K562 (cell line): ENCODE measurements at regions not wholly inside any gene's neighbourhood (a gene's known extent, or its start where the extent isn't known, plus 50 kb on each side); places are given as distances from the start of the nearest gene placed in this dataset.

Experiments
- ATAC-seq: fragments of 200-7000 bp; cut with Tn5 transposase; 3 replicates; pipeline ENCODE4 v1.9.1; 2020; ENCODE audit warnings: moderate library complexity
- BruUV-seq: library from RNA; stranded (reverse); fragments of 400-500 nt; replicated peaks from 2 replicates; lab custom pipeline; 2021; lab: Mats Ljungman, UMichigan
- CTCF ChIA-PET: fragments of 300-600 bp; formaldehyde crosslinking; extraction: SDS; loops from one replicate; lab custom pipeline; 2021; ENCODE audit warnings: low intra/inter-chr PET ratio; lab: Yijun Ruan, JAX
- POLR2A ChIA-PET: fragments of 300-600, 350-650 bp; sonication (Branson Sonifier 250); formaldehyde crosslinking; extraction: SDS; loops from one replicate; lab custom pipeline; 2021; ENCODE audit warnings: antibody characterized with exemption, inconsistent platforms; lab: Yijun Ruan, JAX
- DNase-seq, 4 experiments: peaks; one replicate each; pipeline versions ENCODE4 v3.0.0 to v3.0.0-alpha.2; 2011 to 2018; ENCODE audit warnings: low spot score in 3 of 4, mixed read lengths in 3 of 4; ENCODE audit errors: extremely low read depth in 1 of 4
- FAIRE-seq: peaks from 2 replicates; lab custom pipeline; 2011; peaks lifted over from hg19 to GRCh38; lab: Jason Lieb, UNC
- H2AFZ ChIP-seq: 2 replicates; pipeline ENCODE4 v1.6.0; 2011; ENCODE audit warnings: low read depth, low read length, control low read depth, inconsistent platforms
- H3K27ac ChIP-seq: fragments of 200-600 bp; 3 replicates; pipeline ENCODE4 v1.8.0; 2011; ENCODE audit warnings: low read depth, mild to moderate bottlenecking, control low read depth, inconsistent platforms, low read length, moderate library complexity, mixed read lengths; ENCODE audit errors: extremely low read depth
- H3K27me3 ChIP-seq, 2 experiments: fragments of 300-600 bp in 1 of 2; 2 replicates in 1 of 2; 3 replicates in 1 of 2; pipeline versions ENCODE4 v1.6.0 to v1.8.0; 2011; ENCODE audit warnings: inconsistent platforms in 2 of 2, low read length in 2 of 2, mild to moderate bottlenecking in 1 of 2, mixed read lengths in 1 of 2, moderate library complexity in 1 of 2; ENCODE audit not compliant: control insufficient read depth in 2 of 2, insufficient read depth in 2 of 2
- H3K36me3 ChIP-seq: fragments of 300-600 bp; 3 replicates; pipeline ENCODE4 v1.8.0; 2011; ENCODE audit warnings: mild to moderate bottlenecking, low read length, inconsistent platforms; ENCODE audit not compliant: control insufficient read depth, insufficient read depth
- H3K4me1 ChIP-seq, 2 experiments: fragments of 200-600 bp in 1 of 2; replicated peaks in 1 of 2; 2 replicates in 1 of 2; 3 replicates in 1 of 2; pipeline versions ENCODE4 v1.5.1 to v1.8.0; 2011; ENCODE audit warnings: inconsistent platforms in 2 of 2, low read length in 2 of 2, mild to moderate bottlenecking in 1 of 2, mixed read lengths in 1 of 2, moderate library complexity in 1 of 2; ENCODE audit not compliant: control insufficient read depth in 2 of 2, insufficient read depth in 2 of 2
- H3K4me2 ChIP-seq: 2 replicates; pipeline ENCODE4 v1.6.1; 2011; ENCODE audit warnings: low read length, control low read depth, inconsistent platforms, mixed read lengths; ENCODE audit not compliant: insufficient read depth
- H3K4me3 ChIP-seq: fragments of 200-600 bp; sonication (generic), shearing (Covaris generic); 2 replicates; pipeline ENCODE4 v1.5.1; 2016; ENCODE audit warnings: control low read depth, inconsistent platforms
- H3K79me2 ChIP-seq: fragments of 200-600 bp; 3 replicates; pipeline ENCODE4 v1.8.0; 2011; ENCODE audit warnings: low read length, inconsistent platforms; ENCODE audit not compliant: control insufficient read depth, insufficient read depth
- H3K9ac ChIP-seq, 2 experiments: 2 replicates each; pipeline versions ENCODE4 v1.6.0 to v1.6.1; 2011; ENCODE audit warnings: low read depth in 2 of 2, low read length in 2 of 2, control low read depth in 1 of 2, inconsistent platforms in 1 of 2, mild to moderate bottlenecking in 1 of 2, mixed read lengths in 1 of 2; ENCODE audit not compliant: insufficient read depth in 1 of 2
- H3K9me1 ChIP-seq: one replicate; pipeline ENCODE4 v1.6.0; 2011; ENCODE audit warnings: inconsistent platforms, mild to moderate bottlenecking, low read length, moderate library complexity; ENCODE audit not compliant: control insufficient read depth, insufficient read depth
- H3K9me3 ChIP-seq: replicated peaks from 2 replicates; pipeline ENCODE4 v1.5.1; 2011; ENCODE audit warnings: low read depth, low read length, inconsistent platforms; ENCODE audit not compliant: control insufficient read depth, insufficient read depth
- H4K20me1 ChIP-seq: replicated peaks from 2 replicates; pipeline ENCODE4 v1.6.1; 2011; ENCODE audit warnings: low read length, inconsistent platforms, mixed read lengths; ENCODE audit not compliant: control insufficient read depth, insufficient read depth
- GTF3C2 ChIP-seq: IDR thresholded peaks from 3 replicates; pipeline ENCODE4 v1.6.1; 2011; ENCODE audit warnings: borderline replicate concordance, mild to moderate bottlenecking, moderate library complexity; ENCODE audit not compliant: insufficient read length; ENCODE audit errors: extremely low read depth
- MAFF ChIP-seq: IDR thresholded peaks from 2 replicates; pipeline ENCODE4 v1.6.1; 2012; ENCODE audit warnings: low read length, improper control_type of control experiment
- MAFG ChIP-seq: fragments of 450-650 bp; conservative IDR thresholded peaks from 2 replicates; pipeline ENCODE4 v1.6.1; 2016; ENCODE audit warnings: missing genetic modification characterization, missing compliant biosample characterization
- MAFK ChIP-seq: IDR thresholded peaks from 2 replicates; pipeline ENCODE4 v1.6.1; 2011; ENCODE audit warnings: low read length, improper control_type of control experiment
- RNF219 ChIP-seq: fragments of 250-450 bp; sonication (Bioruptor Pico); IDR thresholded peaks from 2 replicates; pipeline ENCODE4 v1.5.0; 2022; ENCODE audit warnings: mild to moderate bottlenecking
- ZNF316 ChIP-seq: fragments of 450-650 bp; IDR thresholded peaks from 2 replicates; pipeline ENCODE4 v1.6.1; 2016
- ZNF77 ChIP-seq: fragments of 250-450 bp; sonication (Bioruptor Pico); IDR thresholded peaks from 2 replicates; pipeline ENCODE4 v1.5.0; 2020
- WGBS: fragments of 100-300 bp; shearing (Covaris generic); methylation state at CpG from one replicate; pipeline ENCODE4 v1.1.6; 2016; ENCODE audit warnings: low coverage, mixed read lengths; ENCODE audit not compliant: insufficient coverage; ENCODE audit errors: missing lambda C conversion rate; 5-methylcytosine and 5-hydroxymethylcytosine counted together
- in situ Hi-C: fragments of 300-500 bp; cut with MboI; formaldehyde crosslinking; loops from 4 replicates; pipeline ENCODE4 v1.15.0; 2018; ENCODE audit warnings: inconsistent platforms, mixed read lengths
- intact Hi-C: fragments of 100-400 bp; cut with micrococcal nuclease; formaldehyde crosslinking; loops from 2 replicates; pipeline ENCODE4 v1.14.2; 2022

GRCh38 chr1:60374537-60374936, 301.0 kb upstream of the C1orf87 start:
- Histone ChIP-seq H2AFZ (no peak overlapping the region), H3K36me3 (no peaks in the 10 kb centered on the region), H3K79me2 (no peaks in the 10 kb centered on the region), H3K9me1 (no peaks in the 10 kb centered on the region), H3K4me1 (no peaks in the 10 kb centered on the region), H3K9me3 (no peaks in the 10 kb centered on the region), H3K4me3 (no peak overlapping the region), H3K9ac (no peak overlapping the region), H4K20me1 (no peaks in the 10 kb centered on the region), H3K27me3 (no peaks in the 10 kb centered on the region), H3K27ac (no peak overlapping the region), H3K4me2 (no peak overlapping the region)
- BruUV-seq, result no TSS peak
- intact Hi-C loops, result no loop called here
- ATAC-seq (no peak), FAIRE-seq (no peak), DNase-seq (no peak)
- in situ Hi-C loops, result no loop called here
- ChIA-PET POLR2A (no interaction called here), CTCF (no interaction called here)
- 0% methylated on average over 1 of the region's 1 CpG for WGBS
- TF ChIP-seq ZNF77, result no peak
- no peak for TF ChIP-seq GTF3C2
- peak; percentile 48; the same call in 1 of the 2 replicates for TF ChIP-seq MAFF
- peak; percentile 40; the same call in 1 of the 2 replicates for TF ChIP-seq ZNF316
- 0 out of 2 replicates have a peak, but pooled peaks have one; percentile 12 for TF ChIP-seq MAFG (tag)
- TF ChIP-seq RNF219 (CRISPR knock-in tag), result no peak
- peak; percentile 26; the same call in 1 of the 2 replicates for TF ChIP-seq MAFK
